ENCODE measurements at regions not wholly inside any gene's neighbourhood (a gene's known extent, or its start where the extent isn't known, plus 50 kb on each side); places are given as distances from the start of the nearest gene placed in this dataset.

- TF ChIP-seq CTCF (IDR thresholded peaks at IDR 0.05 in 2 of 3, conservative IDR thresholded peaks at IDR 0.05 in 1 of 3; ENCODE audit: control insufficient read depth in 2 of 3, extremely low read depth in 1 of 3, insufficient read depth in 1 of 3, low read depth in 3 of 3, low read length in 3 of 3) (no peak), HDGF (IDR thresholded peaks at IDR 0.05) (no peak), EP300 (IDR thresholded peaks at IDR 0.05; ENCODE audit: borderline replicate concordance in 1 of 2, control insufficient read depth in 1 of 2, low read depth in 2 of 2, low read length in 2 of 2) (no peak), HDAC6 (IDR thresholded peaks at IDR 0.05; ENCODE audit: unreplicated experiment) (no peak)
Measured at GRCh38 chrX:17930850-17931249, 69.8 kb upstream of the RAI2 start.
